Progenitor cell of endocrine pancreas (in vitro differentiated cells): ENCODE measurements at regions not wholly inside any gene's neighbourhood (a gene's known extent, or its start where the extent isn't known, plus 50 kb on each side); places are given as distances from the start of the nearest gene placed in this dataset.

Experiments
- DNase-seq: peaks from one replicate; pipeline ENCODE4 v3.0.0; 2021; ENCODE audit warnings: low spot score; ENCODE audit not compliant: unreplicated experiment
- H3K27ac Mint-ChIP-seq: 2 replicates; pipeline ENCODE4 v1.8.0; 2021; ENCODE audit warnings: mild to moderate bottlenecking, moderate library complexity, mixed read lengths
- H3K27me3 Mint-ChIP-seq: 2 replicates; pipeline ENCODE4 v1.8.0; 2021; ENCODE audit warnings: mixed read lengths
- H3K36me3 Mint-ChIP-seq: 2 replicates; pipeline ENCODE4 v1.8.0; 2022; ENCODE audit warnings: mixed read lengths; ENCODE audit not compliant: insufficient read depth
- H3K4me1 Mint-ChIP-seq: 2 replicates; pipeline ENCODE4 v1.8.0; 2021; ENCODE audit warnings: low read depth, mixed read lengths
- H3K4me3 Mint-ChIP-seq: 2 replicates; pipeline ENCODE4 v1.8.0; 2021; ENCODE audit warnings: low read depth, mild to moderate bottlenecking, moderate library complexity, mixed read lengths
- H3K9me3 Mint-ChIP-seq: 2 replicates; pipeline ENCODE4 v1.8.0; 2021; ENCODE audit warnings: low read depth, mixed read lengths
- TF ChIP-seq, protein P1 (sequence below): fragments of 200-600 bp; sonication (generic); IDR thresholded peaks from one replicate; pipeline ENCODE4 v1.5.0; 2021; ENCODE audit warnings: antibody characterized with exemption, mild to moderate bottlenecking; ENCODE audit not compliant: unreplicated experiment

DNA sequence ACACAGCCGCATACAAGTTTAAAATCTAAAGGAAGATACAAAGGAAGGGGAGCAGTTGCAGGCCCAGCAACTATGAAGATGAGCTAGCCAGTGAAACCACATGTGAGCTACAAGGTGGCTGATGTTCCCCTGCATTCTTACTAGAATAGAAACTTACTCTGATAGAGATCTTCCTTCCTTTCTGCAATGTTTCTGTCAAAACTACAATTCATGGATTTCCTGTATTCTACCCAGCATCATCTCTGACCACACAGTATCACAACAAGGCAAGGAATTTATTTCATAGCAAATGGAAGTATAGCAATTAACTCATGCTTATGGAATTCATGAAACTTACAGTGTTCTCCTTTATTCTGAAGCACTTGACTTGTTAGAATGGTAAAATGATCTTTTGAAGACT, 68.7 kb upstream of the AASS start:
- DNase-seq: no peak
- Mint-ChIP-seq H3K27ac (no peak overlapping the region), H3K4me1 (no peaks in the 10 kb centered on the region), H3K27me3 (no peaks in the 10 kb centered on the region), H3K36me3 (no peaks in the 10 kb centered on the region), H3K9me3 (no peaks in the 10 kb centered on the region), H3K4me3 (no peak overlapping the region)
- TF ChIP-seq, protein P1, sequence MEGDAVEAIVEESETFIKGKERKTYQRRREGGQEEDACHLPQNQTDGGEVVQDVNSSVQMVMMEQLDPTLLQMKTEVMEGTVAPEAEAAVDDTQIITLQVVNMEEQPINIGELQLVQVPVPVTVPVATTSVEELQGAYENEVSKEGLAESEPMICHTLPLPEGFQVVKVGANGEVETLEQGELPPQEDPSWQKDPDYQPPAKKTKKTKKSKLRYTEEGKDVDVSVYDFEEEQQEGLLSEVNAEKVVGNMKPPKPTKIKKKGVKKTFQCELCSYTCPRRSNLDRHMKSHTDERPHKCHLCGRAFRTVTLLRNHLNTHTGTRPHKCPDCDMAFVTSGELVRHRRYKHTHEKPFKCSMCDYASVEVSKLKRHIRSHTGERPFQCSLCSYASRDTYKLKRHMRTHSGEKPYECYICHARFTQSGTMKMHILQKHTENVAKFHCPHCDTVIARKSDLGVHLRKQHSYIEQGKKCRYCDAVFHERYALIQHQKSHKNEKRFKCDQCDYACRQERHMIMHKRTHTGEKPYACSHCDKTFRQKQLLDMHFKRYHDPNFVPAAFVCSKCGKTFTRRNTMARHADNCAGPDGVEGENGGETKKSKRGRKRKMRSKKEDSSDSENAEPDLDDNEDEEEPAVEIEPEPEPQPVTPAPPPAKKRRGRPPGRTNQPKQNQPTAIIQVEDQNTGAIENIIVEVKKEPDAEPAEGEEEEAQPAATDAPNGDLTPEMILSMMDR: no peak

DNA sequence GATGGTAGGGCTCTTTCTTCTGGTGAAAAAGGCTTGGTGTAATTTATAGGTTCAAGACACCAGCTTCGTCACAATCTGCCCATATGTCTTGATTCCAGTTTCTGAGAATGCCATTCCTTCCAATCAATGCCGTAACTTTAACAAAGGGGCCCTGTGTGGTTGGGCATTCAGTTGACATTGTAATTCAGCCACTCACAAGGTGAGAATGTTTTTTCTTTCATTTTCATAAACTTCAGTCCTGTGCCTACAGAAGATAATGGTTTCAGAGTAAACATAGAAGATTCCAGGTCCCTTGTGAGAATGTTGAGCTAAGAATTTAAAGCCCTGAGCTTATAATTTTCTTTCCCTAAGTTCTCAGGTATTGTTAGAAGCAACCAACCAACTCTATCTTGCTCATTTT, 67.3 kb upstream of the AASS start:
- no peak overlapping the region for H3K27ac Mint-ChIP-seq
- no peaks in the 10 kb centered on the region for H3K4me1 Mint-ChIP-seq

GRCh38 chr7:122206985-122207384, 62.9 kb upstream of the AASS start:
- no peak for DNase-seq
- no peaks in the 10 kb centered on the region for H3K27me3 Mint-ChIP-seq
- peaks cover 12% of the 10 kb centered on the region for H3K9me3 Mint-ChIP-seq
- no peak overlapping the region for H3K27ac Mint-ChIP-seq
- H3K36me3 Mint-ChIP-seq: peaks cover 3% of the 10 kb centered on the region
- H3K4me3 Mint-ChIP-seq: no peak overlapping the region
- TF ChIP-seq, protein P1: no peak
- H3K4me1 Mint-ChIP-seq: no peaks in the 10 kb centered on the region

More for the DNA sequence above, 67.3 kb upstream of the AASS start:
- no peak for DNase-seq
- Mint-ChIP-seq H3K4me3 (no peak overlapping the region), H3K27me3 (no peaks in the 10 kb centered on the region), H3K9me3 (peaks cover 8% of the 10 kb centered on the region), H3K36me3 (peaks cover 3% of the 10 kb centered on the region)
- TF ChIP-seq, protein P1: no peak

- peaks cover 3% of the 10 kb centered on the region for H3K36me3 Mint-ChIP-seq
Observed at GRCh38 chr7:122203814-122204213, 59.8 kb upstream of the AASS start.

DNA sequence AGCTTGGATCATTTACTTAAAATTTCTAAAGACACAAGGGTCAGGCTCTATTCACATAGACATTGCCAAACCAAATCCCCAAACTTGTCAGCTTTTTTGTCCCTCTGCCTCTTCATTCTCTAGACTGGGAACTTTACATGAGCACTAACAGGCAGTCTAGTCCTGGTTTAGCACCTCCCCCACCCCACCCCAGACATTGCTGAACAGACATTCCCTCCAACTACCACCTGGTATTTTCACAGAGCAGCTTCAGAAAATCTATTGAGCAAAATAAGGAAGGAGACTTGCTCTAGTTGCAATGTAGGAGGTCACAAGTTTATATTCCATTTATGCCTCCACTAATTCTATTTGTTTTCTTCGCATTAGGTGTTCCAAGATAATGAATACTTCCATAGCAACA, 56.8 kb upstream of the AASS start:
- Mint-ChIP-seq H3K9me3 (peaks cover 3% of the 10 kb centered on the region), H3K4me3 (no peak overlapping the region), H3K27me3 (no peaks in the 10 kb centered on the region), H3K4me1 (no peaks in the 10 kb centered on the region), H3K27ac (no peak overlapping the region), H3K36me3 (no peaks in the 10 kb centered on the region)
- TF ChIP-seq, protein P1: no peak
- no peak for DNase-seq

More at GRCh38 chr7:122203814-122204213, 59.8 kb upstream of the AASS start:
- H3K27me3 Mint-ChIP-seq: no peaks in the 10 kb centered on the region
- peaks cover 12% of the 10 kb centered on the region for H3K9me3 Mint-ChIP-seq
- TF ChIP-seq, protein P1: no peak
- no peak overlapping the region for H3K4me3 Mint-ChIP-seq
- DNase-seq: no peak
- H3K27ac Mint-ChIP-seq: no peak overlapping the region
- no peaks in the 10 kb centered on the region for H3K4me1 Mint-ChIP-seq
